ENCODE measurements at regions not wholly inside any gene's neighbourhood (a gene's known extent, or its start where the extent isn't known, plus 50 kb on each side); places are given as distances from the start of the nearest gene placed in this dataset.

DNA sequence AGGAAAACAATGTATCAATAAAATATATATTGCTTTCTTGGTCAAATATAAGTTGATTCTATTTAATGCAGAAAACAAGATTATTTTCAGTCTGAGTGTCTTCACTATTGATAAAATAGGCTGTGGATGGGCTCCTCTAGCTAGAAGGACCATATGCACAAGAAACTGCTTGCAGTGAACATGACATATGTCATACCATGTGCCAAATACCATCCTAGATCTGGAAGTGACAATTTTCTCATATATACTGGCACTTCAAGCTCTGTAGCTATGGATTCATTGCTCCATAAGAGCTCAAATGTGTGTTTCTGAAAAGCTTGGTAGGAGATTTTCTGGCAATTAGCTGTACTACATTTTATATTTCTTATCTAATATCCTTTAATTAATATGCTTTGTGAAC lies 95.6 kb upstream of the CDH6 start:
- Histone ChIP-seq H4K8ac (replicated peaks; ENCODE audit: insufficient read length, low read depth, low read length) (no peak overlapping the region), H3K23me2 (ENCODE audit: insufficient read length, low read depth, low read length, poor library complexity, severe bottlenecking) (no peaks in the 10 kb centered on the region), H3K23ac (ENCODE audit: insufficient read length, low read depth, low read length) (no peak overlapping the region), H3K27me3 (ENCODE audit: insufficient read depth, low read length) (no peaks in the 10 kb centered on the region), H2AFZ (ENCODE audit: low read length) (no peak overlapping the region), H4K5ac (ENCODE audit: insufficient read length, low read depth, low read length) (no peak overlapping the region), H2BK12ac (ENCODE audit: insufficient read length, low read depth, low read length) (no peak overlapping the region), H2BK15ac (ENCODE audit: low read depth, low read length) (no peak overlapping the region), H4K20me1 (ENCODE audit: control insufficient read depth, insufficient read depth, insufficient read length) (no peaks in the 10 kb centered on the region), H3K9ac (ENCODE audit: extremely low read depth, insufficient read length, low read length) (no peak overlapping the region), H2BK5ac (ENCODE audit: insufficient read length, low read length) (no peak overlapping the region), H3K14ac (ENCODE audit: insufficient read depth, low read length) (no peak overlapping the region), H3K18ac (ENCODE audit: insufficient read length, low read depth, low read length) (no peak overlapping the region), H2AK5ac (ENCODE audit: insufficient read length, low read length) (no peak overlapping the region), H2BK120ac (ENCODE audit: low read depth, low read length, poor library complexity, severe bottlenecking) (no peak overlapping the region), H3K79me2 (ENCODE audit: insufficient read depth, low read length) (no peaks in the 10 kb centered on the region), H3K4me2 (ENCODE audit: insufficient read depth, insufficient read length, low read length) (no peak overlapping the region), H3K4me1 (ENCODE audit: insufficient read depth, low read length) (0 out of 2 replicates have a peak, but pooled peaks cover under 1% of the 10 kb centered on the region), H3K27ac (ENCODE audit: insufficient read length, low read depth, low read length) (no peak overlapping the region), H3K79me1 (ENCODE audit: insufficient read depth, low read depth, low read length, poor library complexity, severe bottlenecking) (no peaks in the 10 kb centered on the region), H4K91ac (ENCODE audit: insufficient read length, low read depth, low read length) (no peak overlapping the region), H3K56ac (ENCODE audit: insufficient read length, low read depth, low read length) (no peak overlapping the region), H3K9me3 (ENCODE audit: control insufficient read depth, low read depth, low read length) (no peaks in the 10 kb centered on the region), H3T11ph (ENCODE audit: low read length) (no peak overlapping the region), H2BK20ac (ENCODE audit: low read depth, low read length, poor library complexity, severe bottlenecking) (no peak overlapping the region), H3K4ac (ENCODE audit: low read depth, low read length) (no peak overlapping the region)
- Mint-ChIP-seq H3K9me3 (peaks cover 4% of the 10 kb centered on the region in 2 experiments), H3K36me3 (ENCODE audit: insufficient read depth in 1 of 3, low read depth in 3 of 3) (peaks cover 2 to 8% (median 3%) of the 10 kb centered on the region in 3 experiments; a peak in 6 of 7 replicates), H3K27ac (no peak overlapping the region), H3K27me3 (ENCODE audit: low read depth) (no peaks in the 10 kb centered on the region; the same call in 1 of the 2 replicates), H3K4me3 (no peak overlapping the region), H3K4me1 (peaks cover 12 to 15% of the 10 kb centered on the region in 2 experiments)
- DNase-seq: no peak
- TF ChIP-seq, protein P1, sequence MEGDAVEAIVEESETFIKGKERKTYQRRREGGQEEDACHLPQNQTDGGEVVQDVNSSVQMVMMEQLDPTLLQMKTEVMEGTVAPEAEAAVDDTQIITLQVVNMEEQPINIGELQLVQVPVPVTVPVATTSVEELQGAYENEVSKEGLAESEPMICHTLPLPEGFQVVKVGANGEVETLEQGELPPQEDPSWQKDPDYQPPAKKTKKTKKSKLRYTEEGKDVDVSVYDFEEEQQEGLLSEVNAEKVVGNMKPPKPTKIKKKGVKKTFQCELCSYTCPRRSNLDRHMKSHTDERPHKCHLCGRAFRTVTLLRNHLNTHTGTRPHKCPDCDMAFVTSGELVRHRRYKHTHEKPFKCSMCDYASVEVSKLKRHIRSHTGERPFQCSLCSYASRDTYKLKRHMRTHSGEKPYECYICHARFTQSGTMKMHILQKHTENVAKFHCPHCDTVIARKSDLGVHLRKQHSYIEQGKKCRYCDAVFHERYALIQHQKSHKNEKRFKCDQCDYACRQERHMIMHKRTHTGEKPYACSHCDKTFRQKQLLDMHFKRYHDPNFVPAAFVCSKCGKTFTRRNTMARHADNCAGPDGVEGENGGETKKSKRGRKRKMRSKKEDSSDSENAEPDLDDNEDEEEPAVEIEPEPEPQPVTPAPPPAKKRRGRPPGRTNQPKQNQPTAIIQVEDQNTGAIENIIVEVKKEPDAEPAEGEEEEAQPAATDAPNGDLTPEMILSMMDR (conservative IDR thresholded peaks at IDR 0.05): no peak

Data from H9 (cell line).